HG03175 (cell line): ENCODE measurements at regions not wholly inside any gene's neighbourhood (a gene's known extent, or its start where the extent isn't known, plus 50 kb on each side); places are given as distances from the start of the nearest gene placed in this dataset.

Source experiments
- ATAC-seq: cut with Tn5 transposase; IDR thresholded peaks from one replicate; pipeline ENCODE4 v1.9.1; 2021; ENCODE audit warnings: mild to moderate bottlenecking, moderate library complexity; ENCODE audit not compliant: unreplicated experiment

- ATAC-seq = no peak
Observed at GRCh38 chr10:131646551-131647525, 254.0 kb upstream of the PPP2R2D start.

GRCh38 chr10:131647789-131648188, 253.0 kb upstream of the PPP2R2D start:
- ATAC-seq = no peak

DNA sequence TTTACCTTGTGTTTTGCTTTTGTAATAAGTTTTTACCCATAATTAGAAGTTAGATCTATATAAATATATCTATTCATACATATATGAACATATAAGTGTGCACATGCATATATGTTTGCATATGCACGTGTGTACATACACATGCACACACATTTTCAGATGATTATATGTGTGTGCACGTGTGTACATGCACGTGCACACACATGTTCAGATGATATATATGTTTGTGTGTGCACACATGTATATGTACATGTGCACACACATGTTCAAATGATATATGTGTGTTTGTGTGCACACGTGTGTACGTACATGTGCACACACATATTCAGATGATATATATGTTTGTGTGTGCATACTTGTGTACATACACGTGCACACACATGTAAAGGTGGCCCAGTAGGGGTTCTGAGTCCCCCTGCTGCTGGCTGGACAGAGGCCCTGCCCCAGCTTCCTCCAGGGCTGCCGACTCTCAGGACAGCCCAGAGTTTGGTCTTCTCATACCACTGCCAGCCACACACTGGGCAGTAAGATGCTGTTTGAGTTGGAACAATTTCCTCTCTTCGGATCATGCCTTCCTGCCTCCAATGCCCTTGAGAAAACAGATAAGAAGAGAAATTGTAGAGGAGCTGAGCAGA, 252.3 kb upstream of the PPP2R2D start:
- ATAC-seq = no peak

DNA sequence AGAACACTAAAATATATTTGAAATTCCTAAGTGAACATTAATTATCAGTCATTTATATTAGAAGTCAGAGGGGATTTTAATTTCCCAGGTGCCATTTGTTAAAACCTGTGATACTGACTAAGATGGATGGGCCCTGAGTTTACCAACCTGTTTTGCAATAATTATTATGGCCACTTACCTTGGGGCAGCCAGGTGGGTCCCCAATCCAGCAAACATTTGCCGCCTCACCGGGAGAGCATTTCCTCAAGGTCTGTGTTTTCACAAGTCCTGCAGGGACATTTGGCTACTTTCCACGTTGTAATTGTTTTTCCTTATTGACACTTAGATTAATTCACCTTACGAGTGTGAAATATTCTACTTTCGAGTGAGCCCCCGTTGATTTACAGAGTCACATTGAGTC, 251.2 kb upstream of the PPP2R2D start:
- no peak for ATAC-seq

DNA sequence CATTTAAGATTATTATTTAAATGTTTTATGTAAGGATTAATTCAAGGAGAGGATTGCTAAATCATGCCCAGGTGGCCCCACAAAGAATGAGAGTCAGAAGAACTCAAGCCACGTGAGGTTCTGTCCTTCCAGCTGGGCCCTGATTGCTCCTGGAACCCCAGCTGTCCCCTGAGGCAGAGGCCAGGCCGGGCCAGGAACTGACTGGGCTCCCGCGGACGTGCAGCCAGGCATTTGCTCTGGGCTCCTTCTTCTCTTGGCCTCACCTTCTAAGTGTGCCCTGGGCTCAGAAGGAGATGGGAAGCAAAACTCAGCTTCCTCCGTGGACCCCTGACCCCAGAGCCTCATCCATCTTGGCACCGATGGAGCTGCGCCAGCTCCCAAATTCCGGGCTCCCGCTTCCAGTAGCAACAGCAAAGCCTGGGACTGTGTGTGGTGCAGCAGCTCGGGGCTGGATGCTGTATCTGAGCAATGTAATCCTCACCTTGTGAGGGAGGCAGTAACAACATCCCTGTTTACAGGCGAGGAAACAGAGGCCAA, 250.6 kb upstream of the PPP2R2D start:
- ATAC-seq = no peak

- no peak for ATAC-seq
Observed at GRCh38 chr10:131650771-131651673, 249.8 kb upstream of the PPP2R2D start.

- ATAC-seq = no peak
Observed at GRCh38 chr10:131651674-131652437, 249.0 kb upstream of the PPP2R2D start.

- ATAC-seq = no peak
Observed at GRCh38 chr10:131652438-131653139, 248.2 kb upstream of the PPP2R2D start.

GRCh38 chr10:131653140-131653539, 247.7 kb upstream of the PPP2R2D start:
- no peak for ATAC-seq

- ATAC-seq = no peak
Observed at GRCh38 chr10:131653554-131654470, 247.0 kb upstream of the PPP2R2D start.

DNA sequence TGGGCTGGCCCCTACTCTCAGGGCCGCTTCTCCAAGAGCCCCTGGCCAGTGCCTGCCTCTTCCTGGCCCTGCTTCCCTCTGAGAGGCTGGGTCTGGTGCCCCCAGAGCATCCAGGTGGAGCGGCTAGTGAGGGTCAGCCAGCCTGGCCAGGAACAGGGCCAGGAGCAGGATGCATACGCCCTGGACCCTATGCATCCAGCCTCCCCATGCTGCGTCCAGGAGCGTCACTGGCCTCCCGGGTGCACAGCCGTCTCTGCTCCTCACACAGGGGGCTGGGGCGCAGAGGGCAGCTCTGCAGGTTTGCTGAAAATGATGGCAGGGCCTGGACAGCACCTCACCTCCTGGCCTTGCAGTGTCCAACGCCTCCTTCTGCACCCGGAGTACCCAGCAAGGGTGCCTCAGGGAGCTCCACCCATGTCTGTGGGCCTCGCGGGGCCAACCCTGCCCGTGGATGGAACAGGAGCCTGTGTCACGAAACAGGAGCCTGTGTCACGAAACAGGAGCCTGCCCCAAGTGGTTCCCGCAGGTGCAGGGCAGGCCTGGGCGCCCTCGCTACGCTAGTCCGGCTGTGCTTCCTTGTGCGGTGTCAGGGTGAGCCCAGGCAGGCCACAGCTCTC, 246.2 kb upstream of the PPP2R2D start:
- ATAC-seq = no peak

GRCh38 chr10:131655101-131655849, 245.5 kb upstream of the PPP2R2D start:
- ATAC-seq = no peak

DNA sequence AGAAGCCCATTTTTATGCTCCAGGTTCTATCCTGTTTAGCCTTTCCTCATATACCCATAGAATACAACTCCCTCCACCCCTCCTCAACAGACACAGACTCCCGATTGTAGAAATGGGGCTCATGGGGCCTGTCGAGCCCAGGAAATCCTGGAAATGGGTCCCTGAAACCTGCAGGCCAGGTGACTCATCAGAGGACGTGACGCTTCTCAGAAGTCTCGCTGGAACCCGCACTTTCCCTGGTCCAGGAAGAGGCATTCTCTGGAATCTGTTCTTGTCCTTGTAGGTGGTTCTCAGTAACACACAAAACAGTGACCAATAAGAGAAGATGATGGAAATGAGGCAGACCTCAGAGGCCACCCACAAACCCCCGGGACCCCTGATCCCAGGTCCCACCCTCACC, 244.8 kb upstream of the PPP2R2D start:
- no peak for ATAC-seq

GRCh38 chr10:131656431-131656841, 244.4 kb upstream of the PPP2R2D start:
- no peak for ATAC-seq

GRCh38 chr10:131657318-131657984, 243.4 kb upstream of the PPP2R2D start:
- ATAC-seq = no peak

- ATAC-seq = no peak
Observed at GRCh38 chr10:131657985-131658330, 242.8 kb upstream of the PPP2R2D start.
